Fibroblast of skin of left biceps (primary cell): ENCODE measurements at regions not wholly inside any gene's neighbourhood (a gene's known extent, or its start where the extent isn't known, plus 50 kb on each side); places are given as distances from the start of the nearest gene placed in this dataset.
"Not testable (repeated sequence)": the region's sequence is repeated elsewhere in the genome, so short reads cannot be mapped to it uniquely, and the experiment has no call there.

Experiments used
- DNase-seq, 2 experiments: peaks; one replicate each; pipeline ENCODE4 v3.0.0-alpha.2; 2013; ENCODE audit warnings: low read depth in 2 of 2

DNA sequence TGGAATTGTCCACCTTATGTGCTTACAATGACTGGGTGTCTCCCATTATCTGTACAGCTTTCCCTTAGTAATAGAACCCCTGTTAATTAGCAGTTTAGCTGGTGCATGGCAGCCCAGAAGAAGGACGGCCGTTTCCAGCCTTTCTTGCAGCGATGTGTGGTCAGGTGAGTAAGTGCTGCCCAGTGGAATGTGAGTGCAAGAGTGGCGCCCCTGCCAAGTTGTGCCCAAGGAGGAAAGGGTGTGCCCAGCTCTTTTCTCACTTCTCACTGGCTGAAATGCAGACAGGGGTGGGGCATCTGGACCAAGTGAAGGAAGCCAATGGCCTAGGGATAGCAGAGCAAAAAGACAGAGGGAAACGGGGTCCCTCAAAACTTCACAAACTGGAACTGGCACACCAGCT is 296.8 kb downstream of the PREX1 start:
- no peak for DNase-seq

DNA sequence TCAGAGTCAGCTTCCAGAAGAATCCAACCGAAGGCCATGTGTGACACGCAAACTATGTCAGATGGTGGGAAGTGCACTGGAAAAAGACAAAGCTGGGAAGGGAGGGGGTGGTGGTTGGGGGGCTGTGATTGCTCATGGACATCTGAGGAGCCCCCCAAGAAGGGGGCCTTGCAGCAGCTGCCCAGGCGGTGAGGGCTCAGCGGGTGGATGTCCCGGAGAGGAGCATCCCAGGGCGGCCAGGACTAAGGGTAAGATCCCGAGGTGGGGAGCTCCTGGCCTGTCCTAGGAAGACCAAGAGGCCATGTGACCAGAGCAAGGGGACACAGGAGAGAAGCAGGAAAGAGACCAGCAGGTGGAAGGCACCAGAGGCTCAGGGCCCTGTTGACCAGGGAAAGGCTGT is 299.5 kb downstream of the PREX1 start:
- no peak for DNase-seq

DNA sequence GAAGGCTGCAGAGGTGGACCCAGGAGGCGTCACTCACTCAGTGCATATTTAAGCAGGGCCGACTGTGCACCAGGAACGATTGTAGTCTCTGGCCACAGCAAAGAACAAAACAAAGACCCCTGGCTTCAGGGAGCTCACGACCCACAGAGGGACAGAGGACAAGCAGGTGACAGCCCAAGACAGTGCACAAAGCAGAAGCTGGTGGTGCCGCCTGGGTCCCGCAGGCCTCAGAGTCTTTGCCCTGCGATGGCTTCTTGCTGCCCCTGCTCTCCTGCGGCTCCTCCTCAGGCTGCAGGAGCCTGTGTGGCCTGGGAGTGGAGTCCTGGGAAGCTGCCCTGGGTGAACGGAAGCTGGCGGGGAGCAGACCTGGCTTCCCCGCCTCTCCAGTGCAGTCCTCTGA is 300.0 kb downstream of the PREX1 start:
- DNase-seq, result no peak

DNA sequence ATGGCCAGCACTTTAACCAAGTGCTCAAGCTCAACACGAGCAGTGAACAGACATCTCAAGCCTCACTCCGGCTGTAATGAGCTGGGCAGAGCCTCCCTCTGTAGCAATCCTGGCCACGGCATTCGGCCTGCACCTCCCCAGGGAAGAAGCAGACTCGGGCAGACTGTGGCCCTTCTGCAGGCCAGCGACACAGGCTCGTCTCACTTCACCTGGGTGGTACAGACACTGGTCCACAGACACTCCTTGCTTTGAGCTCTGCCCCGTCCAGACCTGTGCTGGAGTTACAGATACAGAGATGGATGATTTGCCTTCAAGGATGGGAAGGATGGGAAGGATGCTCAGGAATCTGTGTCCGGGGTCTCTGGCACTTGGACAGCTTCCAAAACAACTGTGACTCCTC is 300.9 kb downstream of the PREX1 start:
- DNase-seq, result no peak

DNA sequence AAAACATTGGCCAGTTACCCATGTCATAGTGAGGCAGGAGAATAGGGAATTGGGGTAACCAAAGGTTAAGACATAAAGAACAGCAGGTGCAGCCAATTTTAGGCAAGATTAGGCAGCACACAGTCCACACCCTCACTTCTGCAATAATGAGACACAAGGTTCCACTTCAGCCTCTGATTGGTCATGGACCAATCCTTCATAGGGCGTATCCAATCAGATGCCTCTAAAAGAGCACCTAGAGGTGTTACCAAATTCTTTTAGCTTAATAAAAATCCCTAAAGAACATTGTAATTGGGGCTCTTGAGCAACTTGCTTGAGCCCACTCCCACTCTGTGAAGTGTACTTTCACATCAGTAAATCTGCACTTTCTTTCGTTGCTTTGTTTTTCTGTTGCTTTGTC is 302.4 kb downstream of the PREX1 start:
- no peak for DNase-seq

DNA sequence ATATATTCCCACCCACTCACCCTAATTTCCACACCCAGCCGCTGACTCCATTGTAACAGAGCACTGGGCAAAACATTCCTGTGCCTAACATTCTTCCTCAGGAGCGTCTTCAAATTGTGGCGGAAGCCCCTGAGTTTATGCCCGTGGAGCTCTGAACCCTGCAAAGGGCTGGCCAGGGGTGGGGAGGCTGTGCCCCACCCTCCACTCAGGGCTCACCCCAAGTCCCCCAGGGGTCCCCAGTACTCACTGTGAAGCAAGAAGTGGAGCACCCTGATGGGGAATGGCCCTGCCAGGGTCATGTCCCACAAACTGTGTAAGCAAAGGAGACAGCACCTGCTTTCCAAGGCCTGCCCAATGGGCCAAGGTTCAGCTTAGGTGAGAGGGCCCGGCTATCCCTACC is 303.2 kb downstream of the PREX1 start:
- DNase-seq, result no peak

DNA sequence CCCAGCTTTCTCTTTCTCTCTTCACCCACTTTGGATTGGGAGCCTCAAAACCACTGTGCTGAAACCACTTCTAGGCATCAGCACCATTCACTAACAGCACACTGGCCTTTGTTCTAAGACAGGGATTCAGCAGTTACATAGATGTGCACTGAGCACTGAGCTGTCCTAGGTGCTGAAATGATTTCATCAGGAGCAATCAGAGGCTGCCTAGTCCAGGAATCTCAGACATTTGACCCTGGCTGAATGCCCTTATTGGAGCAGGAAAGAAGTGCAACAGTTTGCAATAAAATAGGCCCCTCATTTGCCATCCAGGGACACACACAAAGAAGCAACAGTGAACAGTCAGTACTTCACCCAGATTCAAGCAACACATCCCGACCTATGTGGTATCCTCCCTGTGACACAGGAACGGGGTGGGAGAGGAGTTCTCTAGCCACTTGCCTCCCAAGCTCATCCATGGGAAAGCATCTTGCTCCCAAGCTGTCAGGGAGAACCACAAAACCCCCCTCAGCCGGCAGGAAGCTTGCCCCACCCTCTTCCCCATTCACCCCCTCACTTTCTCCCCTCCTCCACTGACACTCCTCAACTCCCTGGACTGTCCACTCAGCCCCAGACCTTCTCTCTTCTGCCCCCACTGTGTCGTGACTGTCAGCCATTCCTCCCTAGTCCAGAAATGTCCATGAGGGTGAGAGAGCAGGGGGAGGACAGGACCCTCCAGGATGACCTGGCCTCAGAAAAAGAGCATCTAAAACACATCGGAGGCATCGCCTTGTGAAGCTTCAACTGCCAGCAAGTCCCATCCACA is 304.4 kb downstream of the PREX1 start:
- peak; percentile 43 to 46 for DNase-seq

DNA sequence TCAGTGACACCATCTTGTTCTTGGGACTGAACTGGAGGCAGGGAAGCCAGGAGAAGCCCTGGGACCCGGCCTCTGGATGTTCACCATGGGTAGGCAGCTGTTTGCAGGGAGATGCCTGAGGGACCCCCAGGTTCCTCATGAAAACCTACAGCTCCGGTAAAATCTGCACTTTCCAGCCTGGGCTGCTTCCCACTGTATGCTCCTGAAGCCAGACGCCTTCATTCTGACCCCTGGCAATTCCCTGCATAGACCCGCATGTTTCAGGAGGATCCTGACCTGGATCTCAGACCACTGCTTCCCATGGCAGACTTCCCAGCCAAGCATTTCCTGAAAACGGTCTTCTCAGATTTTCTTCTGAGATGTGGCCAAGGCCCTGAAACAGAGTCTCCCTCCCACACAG is 306.7 kb downstream of the PREX1 start:
- DNase-seq, result no peak

DNA sequence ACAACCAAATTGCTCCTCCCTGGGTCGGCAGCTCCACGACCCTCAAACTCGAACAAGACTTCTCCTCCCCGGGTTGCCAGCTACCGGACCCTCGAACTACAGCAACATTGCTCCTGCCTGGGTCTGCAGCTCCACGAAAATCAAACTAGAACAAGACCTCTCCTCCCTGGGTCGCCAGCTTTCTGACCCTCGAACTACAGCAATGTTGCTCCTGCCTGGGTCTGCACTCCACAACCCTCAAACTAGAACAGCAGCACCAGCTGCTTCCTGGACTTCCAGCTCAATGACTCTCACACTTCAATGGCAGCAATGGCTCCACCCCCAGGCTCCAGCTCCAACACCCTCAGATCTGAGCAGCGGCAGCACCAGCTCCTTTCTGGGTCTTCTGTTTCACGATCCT is 311.6 kb downstream of the PREX1 start:
- DNase-seq, result not testable (repeated sequence)

DNA sequence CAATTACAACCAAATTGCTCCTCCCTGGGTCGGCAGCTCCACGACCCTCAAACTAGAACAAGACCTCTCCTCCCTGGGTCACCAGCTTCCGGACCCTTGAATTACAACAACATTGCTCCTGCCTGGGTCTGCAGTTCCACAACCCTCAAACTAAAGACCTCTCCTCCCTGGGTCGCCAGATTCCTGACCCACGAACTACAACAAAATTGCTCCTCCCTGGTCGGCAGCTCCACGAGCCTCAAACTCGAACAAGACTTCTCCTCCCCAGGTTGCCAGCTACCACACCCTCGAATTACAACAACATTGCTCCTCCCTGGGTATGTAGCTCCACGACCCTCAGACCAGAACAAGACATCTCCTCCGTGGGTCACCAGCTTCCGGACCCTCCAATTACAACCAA is 313.2 kb downstream of the PREX1 start:
- not testable (repeated sequence) for DNase-seq

DNA sequence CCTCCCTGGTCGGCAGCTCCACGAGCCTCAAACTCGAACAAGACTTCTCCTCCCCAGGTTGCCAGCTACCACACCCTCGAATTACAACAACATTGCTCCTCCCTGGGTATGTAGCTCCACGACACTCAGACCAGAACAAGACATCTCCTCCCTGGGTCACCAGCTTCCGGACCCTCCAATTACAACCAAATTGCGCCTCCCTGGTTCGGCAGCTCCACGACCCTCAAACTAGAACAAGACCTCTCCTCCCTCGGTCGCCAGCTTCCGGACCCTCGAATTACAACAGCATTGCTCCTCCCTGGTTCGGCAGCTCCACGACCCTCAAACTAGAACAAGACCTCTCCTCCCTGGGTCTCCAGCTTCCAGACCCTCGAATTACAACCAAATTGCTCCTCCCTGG is 315.3 kb downstream of the PREX1 start:
- DNase-seq, result not testable (repeated sequence)

DNA sequence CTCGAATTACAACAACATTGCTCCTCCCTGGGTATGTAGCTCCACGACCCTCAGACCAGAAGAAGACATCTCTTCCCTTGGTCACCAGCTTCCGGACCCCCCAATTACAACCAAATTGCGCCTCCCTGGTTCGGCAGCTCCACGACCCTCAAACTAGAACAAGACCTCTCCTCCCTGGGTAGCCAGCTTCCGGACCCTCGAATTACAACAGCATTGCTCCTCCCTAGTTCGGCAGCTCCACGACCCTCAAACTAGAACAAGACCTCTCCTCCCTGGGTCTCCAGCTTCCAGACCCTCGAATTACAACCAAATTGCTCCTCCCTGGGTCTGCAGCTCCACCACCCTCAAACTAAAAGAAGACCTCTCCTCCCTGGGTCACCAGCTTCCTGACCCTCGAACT is 322.7 kb downstream of the PREX1 start:
- DNase-seq, result not testable (repeated sequence)

DNA sequence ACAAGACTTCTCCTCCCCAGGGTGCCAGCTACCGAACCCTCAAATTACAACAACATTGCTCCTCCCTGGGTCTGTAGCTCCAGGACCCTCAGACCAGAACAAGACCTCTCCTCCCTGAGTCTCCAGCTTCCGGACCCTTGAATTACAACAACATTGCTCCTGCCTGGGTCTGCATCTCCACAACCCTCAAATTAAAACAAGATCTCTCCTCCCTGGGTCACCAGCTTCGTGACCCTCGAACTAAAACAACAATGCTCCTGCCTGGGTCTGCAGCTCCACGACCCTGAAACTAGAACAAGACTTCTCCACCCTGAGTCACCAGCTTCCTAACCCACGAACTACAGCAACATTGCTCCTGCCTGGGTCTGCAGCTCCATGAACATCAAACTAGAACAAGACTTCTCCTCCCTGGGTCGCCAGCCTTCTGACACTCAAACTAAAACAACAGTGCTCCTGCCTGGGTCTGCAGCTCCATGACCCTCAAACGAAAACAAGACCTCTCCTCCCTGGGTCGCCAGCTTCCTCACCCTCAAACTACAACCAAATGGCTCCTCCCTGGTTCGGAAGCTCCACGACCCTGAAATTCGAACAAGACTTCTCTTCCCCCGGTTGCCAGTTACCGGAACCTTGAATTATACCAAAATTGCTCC is 324.5 kb downstream of the PREX1 start:
- no peak for DNase-seq

DNA sequence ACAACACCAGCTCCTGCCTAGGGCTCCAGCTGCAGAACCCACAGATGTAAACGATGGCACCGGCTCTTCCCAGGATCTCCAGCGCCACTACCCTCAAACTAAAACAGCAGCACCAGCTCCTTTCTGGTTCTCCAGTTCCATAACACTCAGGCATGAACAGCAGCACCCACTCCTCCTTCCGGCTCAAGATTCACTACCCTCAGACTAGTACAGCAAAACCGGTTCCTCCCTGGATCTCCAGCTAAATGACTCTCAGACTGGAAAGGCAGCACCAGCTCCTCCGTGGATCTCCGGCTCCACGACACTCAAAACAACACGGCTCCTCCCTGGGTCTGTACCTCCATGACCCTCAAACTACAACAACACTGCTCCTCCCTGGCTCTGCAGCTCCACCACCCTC is 325.0 kb downstream of the PREX1 start:
- no peak for DNase-seq

DNA sequence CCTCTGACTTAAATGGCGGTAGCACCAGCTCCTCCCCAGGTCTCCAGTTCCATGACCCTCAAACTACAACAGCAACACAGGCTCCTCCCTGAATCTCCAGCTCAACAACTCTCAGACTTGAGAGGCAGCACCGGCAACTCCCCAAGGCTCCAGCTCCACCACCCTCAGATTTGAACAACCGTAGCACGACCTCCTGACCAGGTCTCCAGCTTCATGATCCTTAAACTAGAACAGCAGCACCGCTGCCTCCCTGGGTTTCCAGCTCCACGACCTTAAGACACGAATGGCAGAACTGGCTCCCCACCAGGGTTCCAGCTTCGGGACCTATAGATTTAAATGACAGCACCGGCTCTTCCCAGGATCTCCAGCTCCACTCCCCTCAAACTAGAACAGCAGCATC is 325.8 kb downstream of the PREX1 start:
- DNase-seq, result no peak

DNA sequence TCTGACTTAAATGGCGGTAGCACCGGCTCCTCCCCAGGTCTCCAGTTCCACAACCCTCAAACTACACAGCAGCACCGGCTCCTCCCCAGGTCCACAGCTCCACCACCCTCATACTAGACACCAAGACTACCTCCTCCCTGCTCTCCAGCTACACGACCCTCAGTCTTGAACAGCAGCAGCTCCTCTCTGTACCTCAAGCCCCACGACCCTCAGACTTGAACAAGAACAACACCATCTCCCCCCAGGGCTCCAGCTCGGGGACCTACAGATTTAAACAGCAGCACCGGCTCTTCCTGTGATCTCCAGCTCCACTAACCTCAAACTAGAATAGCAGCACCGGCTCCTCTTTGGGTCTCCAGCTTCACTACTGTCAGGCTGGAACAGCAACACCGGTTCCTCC is 326.9 kb downstream of the PREX1 start:
- DNase-seq, result not testable (repeated sequence)

DNA sequence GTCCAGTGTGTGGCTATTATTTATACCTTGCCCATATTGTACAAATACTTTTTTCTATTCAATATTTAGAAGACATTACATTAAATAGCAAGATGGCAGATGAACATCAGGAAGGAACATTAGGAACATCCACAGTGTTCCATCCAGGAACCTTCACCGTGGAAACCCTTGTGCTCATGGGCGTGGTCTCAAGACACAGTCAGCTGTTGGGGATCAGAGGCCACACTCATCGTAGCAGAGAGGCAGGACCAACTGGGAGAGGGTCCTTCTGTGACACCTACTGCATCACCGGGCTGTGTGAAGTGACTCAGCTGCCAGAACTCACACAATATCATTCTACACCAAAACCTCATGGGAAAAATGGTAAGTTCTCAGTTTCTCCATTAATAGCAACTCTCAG is 328.9 kb downstream of the PREX1 start:
- DNase-seq, result not testable (repeated sequence)

DNA sequence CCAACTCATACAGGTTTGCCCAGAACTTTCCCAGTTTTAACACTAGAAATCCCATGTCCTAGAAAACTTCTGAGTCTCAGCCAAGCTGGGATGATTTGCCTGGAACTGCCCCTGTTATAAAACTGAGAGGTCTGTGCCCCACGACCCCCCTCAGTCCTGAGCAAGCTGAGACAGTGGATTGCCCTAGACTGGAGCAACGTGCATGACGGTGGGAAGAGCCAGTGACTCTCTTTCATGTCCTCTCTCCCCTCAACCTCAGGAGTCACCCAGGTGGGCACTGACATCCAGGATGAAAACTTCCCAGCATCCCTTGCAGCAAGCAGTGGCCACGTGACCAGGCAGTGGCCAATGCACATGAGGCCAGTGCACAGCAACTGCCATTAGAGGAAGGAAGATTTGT is 329.7 kb downstream of the PREX1 start:
- not testable (repeated sequence) for DNase-seq

DNA sequence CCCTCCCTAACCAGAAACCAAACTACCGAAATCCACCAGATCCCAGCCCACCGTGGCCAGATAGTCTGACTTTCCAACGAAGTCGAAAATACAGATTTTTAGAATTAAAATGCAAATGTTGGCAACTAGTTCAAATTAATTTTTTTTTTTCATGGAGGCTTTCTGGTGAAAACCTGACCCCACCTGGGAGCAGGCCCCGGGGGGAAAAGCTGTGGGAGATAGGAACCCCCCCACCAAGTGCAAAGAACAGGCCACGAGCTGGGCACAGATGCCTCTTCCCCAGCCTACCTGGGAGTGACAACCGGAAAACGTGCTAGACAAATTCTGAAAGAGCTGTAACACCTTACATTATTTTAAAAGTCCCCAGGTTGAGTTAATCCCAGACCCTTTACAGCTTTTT is 333.8 kb downstream of the PREX1 start:
- DNase-seq, result no peak

DNA sequence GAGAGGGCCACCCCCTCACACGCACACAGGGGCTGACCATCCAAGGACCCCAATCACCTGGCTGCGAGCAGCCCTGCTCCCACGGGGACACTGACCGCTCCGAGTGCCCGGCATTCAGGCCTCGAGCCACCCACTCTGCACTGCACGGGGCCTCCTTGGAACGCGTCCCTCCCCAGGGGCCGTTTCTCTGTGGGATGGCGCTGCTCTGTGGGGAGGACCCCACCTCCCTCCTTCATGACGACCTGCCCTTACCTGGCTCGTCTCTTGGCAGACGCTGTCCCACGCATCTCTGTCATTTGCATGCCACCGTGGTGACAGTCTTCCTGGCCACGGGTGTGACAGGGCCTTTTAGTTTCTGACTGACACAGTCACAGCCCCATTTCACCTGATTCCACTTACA is 334.5 kb downstream of the PREX1 start:
- not testable (repeated sequence) for DNase-seq

DNA sequence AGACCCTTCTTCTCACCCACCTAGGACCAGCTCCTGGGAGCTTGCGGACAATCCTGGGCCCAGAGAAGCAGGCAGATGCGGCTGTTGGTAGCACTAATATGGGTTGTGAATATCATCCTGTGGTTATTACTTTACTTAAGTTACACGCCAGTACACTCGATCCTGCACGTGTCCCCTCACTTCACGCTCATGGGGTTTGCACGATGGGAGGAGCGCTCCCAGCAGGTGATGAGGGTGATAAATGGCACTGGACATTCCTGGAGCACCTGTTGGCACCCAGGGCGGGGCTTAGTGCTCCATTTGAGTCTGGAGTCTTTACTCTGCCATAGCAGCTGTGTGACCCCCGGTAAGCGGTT is 335.1 kb downstream of the PREX1 start:
- no peak for DNase-seq

DNA sequence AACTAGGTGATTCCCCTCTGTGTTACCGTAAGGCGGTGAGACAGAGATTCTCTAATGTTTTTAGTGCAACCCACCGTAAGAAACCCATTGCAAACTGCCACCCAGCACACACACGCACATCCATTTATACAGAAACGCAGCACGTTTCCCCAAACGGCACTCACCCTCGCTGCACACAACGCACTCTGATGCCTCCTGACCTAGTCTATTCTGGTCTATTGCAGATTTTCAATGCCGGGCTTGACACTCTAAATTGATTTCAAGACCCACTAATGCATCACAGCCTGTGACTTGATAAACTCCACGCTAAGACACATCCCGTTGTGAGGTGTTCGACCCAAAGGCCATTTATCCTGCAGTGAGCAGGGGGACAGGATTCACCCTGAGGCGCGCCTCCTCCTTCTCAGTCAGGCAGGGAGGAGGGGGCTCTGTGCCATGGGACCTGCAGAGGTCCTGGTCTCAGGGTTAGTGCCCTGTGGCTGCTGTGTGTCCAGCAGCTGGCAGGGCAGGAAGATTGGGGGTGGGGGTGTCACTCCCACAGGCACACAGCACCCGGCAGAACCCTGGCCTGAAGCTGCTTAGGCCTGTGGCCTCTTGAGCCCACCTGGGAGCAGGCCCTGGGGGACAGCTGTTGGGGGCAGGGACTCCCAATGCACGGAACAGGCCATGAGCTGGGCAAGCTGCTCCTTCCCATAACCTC is 335.6 kb downstream of the PREX1 start:
- no peak for DNase-seq
